SK-N-SH (cell line): ENCODE measurements at regions not wholly inside any gene's neighbourhood (a gene's known extent, or its start where the extent isn't known, plus 50 kb on each side); places are given as distances from the start of the nearest gene placed in this dataset.

Source experiments
- CTCF ChIA-PET: fragments of 300-600, 350-600 bp; formaldehyde crosslinking; extraction: SDS; loops from one replicate; lab custom pipeline; 2021; lab: Yijun Ruan, JAX
- POLR2A ChIA-PET: fragments of 350-600 bp; sonication (Branson Sonifier 250); formaldehyde crosslinking; extraction: SDS; loops from one replicate; lab custom pipeline; 2020; ENCODE audit warnings: antibody characterized with exemption, inconsistent platforms; lab: Yijun Ruan, JAX
- DNase-seq: peaks from one replicate; pipeline ENCODE4 v3.0.0; 2012
- H2AFZ ChIP-seq: fragments of 200-600 bp; sonication (generic); 2 replicates; pipeline ENCODE4 v1.8.1; 2016; ENCODE audit warnings: antibody characterized with exemption, mild to moderate bottlenecking, low read depth
- H3F3A ChIP-seq: fragments of 200-600 bp; sonication (generic); replicated peaks from 2 replicates; pipeline ENCODE3; 2016; ENCODE audit warnings: antibody characterized with exemption, mild to moderate bottlenecking; ENCODE audit not compliant: insufficient read depth
- H3K27ac ChIP-seq, 2 experiments: fragments of 200-500 bp in 1 of 2; fragments of 200-600 bp in 1 of 2; sonication (Bioruptor generic) in 1 of 2; sonication (generic), shearing (Covaris generic) in 1 of 2; 2 replicates each; pipeline versions ENCODE4 v1.5.1 to v1.6.1; 2014 to 2016; ENCODE audit warnings: low read depth in 2 of 2, inconsistent platforms in 1 of 2, low read length in 1 of 2, mild to moderate bottlenecking in 1 of 2, mixed read lengths in 1 of 2
- H3K27me3 ChIP-seq: fragments of 200-600 bp; sonication (generic), shearing (Covaris generic); 2 replicates; pipeline ENCODE4 v1.6.1; 2016; ENCODE audit warnings: mixed run types; ENCODE audit not compliant: insufficient read depth
- H3K36me3 ChIP-seq, 2 experiments: fragments of 200-500 bp in 1 of 2; fragments of 200-600 bp in 1 of 2; sonication (Bioruptor generic) in 1 of 2; sonication (generic) in 1 of 2; replicated peaks in 1 of 2; 2 replicates each; pipeline versions ENCODE3 to v1.5.1; 2014 to 2016; ENCODE audit warnings: low read length in 1 of 2, mild to moderate bottlenecking in 1 of 2; ENCODE audit not compliant: insufficient read depth in 2 of 2, control insufficient read depth in 1 of 2
- H3K4me1 ChIP-seq, 2 experiments: fragments of 200-500 bp in 1 of 2; fragments of 200-600 bp in 1 of 2; sonication (Bioruptor generic) in 1 of 2; sonication (generic), shearing (Covaris generic) in 1 of 2; 2 replicates each; pipeline versions ENCODE4 v1.5.1 to v1.6.1; 2014 to 2016; ENCODE audit warnings: low read depth in 1 of 2, low read length in 1 of 2, mixed run types in 1 of 2; ENCODE audit not compliant: insufficient read depth in 2 of 2, control insufficient read depth in 1 of 2
- H3K4me2 ChIP-seq: fragments of 200-600 bp; sonication (generic), shearing (Covaris generic); 2 replicates; pipeline ENCODE4 v1.6.1; 2017; ENCODE audit warnings: mixed run types
- H3K4me3 ChIP-seq, 2 experiments: fragments of 200-500 bp in 1 of 2; fragments of 200-600 bp in 1 of 2; sonication (Bioruptor generic) in 1 of 2; sonication (generic), shearing (Covaris generic) in 1 of 2; 2 replicates each; pipeline versions ENCODE4 v1.5.1 to v1.8.1; 2014 to 2016; ENCODE audit warnings: low read depth in 2 of 2, inconsistent platforms in 1 of 2, low read length in 1 of 2, mild to moderate bottlenecking in 1 of 2, mixed read lengths in 1 of 2, moderate library complexity in 1 of 2
- H3K79me2 ChIP-seq: fragments of 200-600 bp; sonication (generic); 2 replicates; pipeline ENCODE4 v1.8.1; 2017; ENCODE audit warnings: mild to moderate bottlenecking; ENCODE audit not compliant: insufficient read depth
- H3K9ac ChIP-seq: fragments of 200-600 bp; sonication (generic); 2 replicates; pipeline ENCODE4 v1.6.1; 2017; ENCODE audit warnings: mixed run types
- H3K9me2 ChIP-seq: fragments of 200-600 bp; sonication (generic); 2 replicates; pipeline ENCODE4 v1.6.1; 2017; ENCODE audit warnings: mixed run types
- H3K9me3 ChIP-seq: fragments of 200-600 bp; sonication (generic); 2 replicates; pipeline ENCODE4 v1.6.1; 2017; ENCODE audit warnings: mixed run types, mild to moderate bottlenecking, moderate library complexity
- H4K20me1 ChIP-seq: fragments of 200-600 bp; sonication (generic); 2 replicates; pipeline ENCODE4 v1.6.1; 2017; ENCODE audit warnings: mild to moderate bottlenecking, mixed run types; ENCODE audit not compliant: insufficient read depth
- CTCF ChIP-seq: fragments of 200-600 bp; sonication (generic); IDR thresholded peaks from 2 replicates; pipeline ENCODE4 v1.6.1; 2017; ENCODE audit warnings: antibody characterized with exemption, mild to moderate bottlenecking, moderate library complexity
- ELF1 ChIP-seq: IDR thresholded peaks from 2 replicates; pipeline ENCODE4 v1.4.0; 2012
- EP300 ChIP-seq, 2 experiments: IDR thresholded peaks; 2 replicates each; pipeline versions ENCODE4 v1.4.0 to v1.6.1; 2012; ENCODE audit warnings: borderline replicate concordance in 1 of 2, low read depth in 1 of 2, low read length in 1 of 2
- EZH2phosphoT487 ChIP-seq: fragments of 200-600 bp; sonication (generic); IDR thresholded peaks from 2 replicates; pipeline ENCODE4 v1.6.1; 2017; ENCODE audit warnings: low read depth, mixed run types, mild to moderate bottlenecking, antibody characterized with exemption, moderate library complexity, borderline replicate concordance
- FOXM1 ChIP-seq: IDR thresholded peaks from 2 replicates; pipeline ENCODE4 v1.4.0; 2012; ENCODE audit warnings: low read depth, mild to moderate bottlenecking
- GABPA ChIP-seq: IDR thresholded peaks from 2 replicates; pipeline ENCODE4 v1.4.0; 2012; ENCODE audit warnings: low read depth, mild to moderate bottlenecking
- GATA2 ChIP-seq: sonication (generic); formaldehyde crosslinking; IDR thresholded peaks from 2 replicates; pipeline ENCODE4 v1.5.0; 2020; ENCODE audit warnings: mild to moderate bottlenecking, missing genetic modification reagents
- JUND ChIP-seq: IDR thresholded peaks from 2 replicates; pipeline ENCODE4 v1.4.0; 2012
- NFIC ChIP-seq: IDR thresholded peaks from 2 replicates; pipeline ENCODE4 v1.4.0; 2012; ENCODE audit warnings: borderline replicate concordance
- RCOR1 ChIP-seq: fragments of 150-350 bp; IDR thresholded peaks from 2 replicates; pipeline ENCODE4 v1.6.1; 2017; ENCODE audit warnings: antibody characterized with exemption, low read length
- REST ChIP-seq: IDR thresholded peaks from 2 replicates; pipeline ENCODE4 v1.6.1; 2012; ENCODE audit warnings: mild to moderate bottlenecking, low read depth, low read length, moderate library complexity
- RXRA ChIP-seq: IDR thresholded peaks from 2 replicates; pipeline ENCODE4 v1.4.0; 2012; ENCODE audit warnings: low read depth, mild to moderate bottlenecking, borderline replicate concordance
- SMC3 ChIP-seq: IDR thresholded peaks from 2 replicates; pipeline ENCODE4 v1.6.1; 2012; ENCODE audit warnings: low read depth, low read length, improper control_type of control experiment
- TAF1 ChIP-seq: IDR thresholded peaks from 2 replicates; pipeline ENCODE4 v1.6.1; 2012; ENCODE audit warnings: low read depth, mild to moderate bottlenecking, low read length, moderate library complexity, borderline replicate concordance
- TEAD4 ChIP-seq: IDR thresholded peaks from 2 replicates; pipeline ENCODE4 v1.4.0; 2012; ENCODE audit warnings: mild to moderate bottlenecking, borderline replicate concordance; ENCODE audit not compliant: insufficient read depth
- USF1 ChIP-seq: IDR thresholded peaks from 2 replicates; pipeline ENCODE4 v1.4.0; 2012; ENCODE audit warnings: low read depth, borderline replicate concordance
- USF2 ChIP-seq: fragments of 150-350 bp; IDR thresholded peaks from 2 replicates; pipeline ENCODE4 v1.6.1; 2017; ENCODE audit warnings: antibody characterized with exemption, low read length, low read depth, borderline replicate concordance
- WGBS: methylation state at CpG from one replicate; pipeline ENCODE4 v1.1.6; 2017; ENCODE audit warnings: low lambda C conversion rate; 5-methylcytosine and 5-hydroxymethylcytosine counted together

GRCh38 chr5:174371600-174372094 is 326.1 kb downstream of the NSG2 start (continued):
- no peak for TF ChIP-seq REST
- peak; percentile 70 for TF ChIP-seq FOXM1
- no peak for TF ChIP-seq USF2
- TF ChIP-seq CTCF: no peak
- TF ChIP-seq, all 33 proteins: peak for 15

GRCh38 chr5:174374206-174374605 is 328.7 kb downstream of the NSG2 start:
- ChIA-PET POLR2A (no interaction called here), CTCF (interaction anchor here (1.4 to 1.8 kb wide), 2 partner anchors 15 to 57 kb away, joined by 4 to 5 read pairs; no protein-coding TSS in a partner anchor)
- no peaks in the 10 kb centered on the region for H3K9me2 ChIP-seq
- H3K9ac ChIP-seq: no peak overlapping the region
- no peak overlapping the region for H3K4me3 ChIP-seq
- no peaks in the 10 kb centered on the region for H3K27me3 ChIP-seq
- 89% methylated on average over 8 of the region's 8 CpGs for WGBS
- no peaks in the 10 kb centered on the region for H3K36me3 ChIP-seq
- H2AFZ ChIP-seq: no peak overlapping the region
- H3F3A ChIP-seq: peaks cover 18% of the 10 kb centered on the region
- peaks cover 8 to 14% of the 10 kb centered on the region in 2 experiments for H3K4me1 ChIP-seq
- no peaks in the 10 kb centered on the region for H3K79me2 ChIP-seq
- H3K27ac ChIP-seq: no peak overlapping the region
- no peak for DNase-seq
- H3K9me3 ChIP-seq: no peaks in the 10 kb centered on the region
- no peak overlapping the region for H3K4me2 ChIP-seq
- no peaks in the 10 kb centered on the region for H4K20me1 ChIP-seq
- TF ChIP-seq SMC3 (no peak), TAF1 (no peak), ELF1 (no peak), FOXM1 (no peak), CTCF (no peak), NFIC (no peak), EP300 (IDR thresholded peaks at IDR 0.05; ENCODE audit: borderline replicate concordance in 1 of 2, low read depth in 1 of 2, low read length in 1 of 2) (no peak), USF1 (no peak), GATA2 (CRISPR knock-in tag) (no peak), JUND (no peak), EZH2phosphoT487 (no peak), RXRA (no peak), RCOR1 (no peak), REST (no peak), GABPA (no peak), TEAD4 (no peak)
